ENCODE measurements at regions not wholly inside any gene's neighbourhood (a gene's known extent, or its start where the extent isn't known, plus 50 kb on each side); places are given as distances from the start of the nearest gene placed in this dataset.

DNA sequence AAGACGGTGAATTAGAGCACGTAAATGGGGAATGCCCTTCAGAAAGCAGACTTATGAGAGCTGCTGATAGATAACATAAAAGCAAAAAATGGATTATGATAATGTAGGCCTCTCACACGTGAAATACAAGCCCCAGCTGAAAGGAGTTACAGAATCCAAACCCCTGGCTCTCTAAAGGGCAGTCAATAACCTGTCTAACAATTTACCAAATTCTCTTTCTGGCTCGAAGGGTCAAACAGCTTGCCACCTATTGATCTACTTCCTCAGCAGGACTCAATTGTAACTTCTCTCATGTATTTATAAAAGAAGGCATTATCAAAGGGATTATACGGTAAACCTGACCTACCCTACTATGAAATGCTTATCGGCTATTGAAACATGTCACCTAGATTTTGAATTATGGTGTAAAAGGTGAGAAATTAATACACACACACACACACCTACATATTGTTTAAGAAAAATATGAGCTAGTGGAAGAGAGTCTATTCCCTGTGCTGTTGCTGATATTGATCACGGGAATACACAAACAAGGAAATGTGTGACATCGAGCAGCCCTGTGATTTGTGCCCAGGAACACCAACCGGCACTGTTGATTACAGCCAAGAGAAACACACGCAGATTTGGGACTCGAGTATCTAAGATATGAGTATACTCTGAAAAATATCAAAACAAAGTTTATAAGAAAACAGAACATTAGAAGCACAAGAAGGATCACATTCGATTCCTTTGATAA lies 135.6 kb upstream of the NEBL start:
- TF ChIP-seq FOXM1 (IDR thresholded peaks at IDR 0.05; ENCODE audit: borderline replicate concordance, low read depth) (no peak), TAF1 (IDR thresholded peaks at IDR 0.05; ENCODE audit: low read depth) (no peak), CREB1 (IDR thresholded peaks at IDR 0.05; ENCODE audit: low read depth) (no peak), CEBPB (IDR thresholded peaks at IDR 0.05) (no peak), EP300 (IDR thresholded peaks at IDR 0.05; ENCODE audit: borderline replicate concordance) (no peak), YY1 (IDR thresholded peaks at IDR 0.05; ENCODE audit: low read depth) (no peak), RAD21 (IDR thresholded peaks at IDR 0.05; ENCODE audit: low read depth) (no peak), TEAD4 (IDR thresholded peaks at IDR 0.05) (no peak), TCF12 (IDR thresholded peaks at IDR 0.05; ENCODE audit: low read depth) (no peak), EGR1 (IDR thresholded peaks at IDR 0.05) (no peak)
- TF ChIP-seq, protein P1, sequence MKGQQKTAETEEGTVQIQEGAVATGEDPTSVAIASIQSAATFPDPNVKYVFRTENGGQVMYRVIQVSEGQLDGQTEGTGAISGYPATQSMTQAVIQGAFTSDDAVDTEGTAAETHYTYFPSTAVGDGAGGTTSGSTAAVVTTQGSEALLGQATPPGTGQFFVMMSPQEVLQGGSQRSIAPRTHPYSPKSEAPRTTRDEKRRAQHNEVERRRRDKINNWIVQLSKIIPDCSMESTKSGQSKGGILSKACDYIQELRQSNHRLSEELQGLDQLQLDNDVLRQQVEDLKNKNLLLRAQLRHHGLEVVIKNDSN (IDR thresholded peaks at IDR 0.05) = no peak

DNA sequence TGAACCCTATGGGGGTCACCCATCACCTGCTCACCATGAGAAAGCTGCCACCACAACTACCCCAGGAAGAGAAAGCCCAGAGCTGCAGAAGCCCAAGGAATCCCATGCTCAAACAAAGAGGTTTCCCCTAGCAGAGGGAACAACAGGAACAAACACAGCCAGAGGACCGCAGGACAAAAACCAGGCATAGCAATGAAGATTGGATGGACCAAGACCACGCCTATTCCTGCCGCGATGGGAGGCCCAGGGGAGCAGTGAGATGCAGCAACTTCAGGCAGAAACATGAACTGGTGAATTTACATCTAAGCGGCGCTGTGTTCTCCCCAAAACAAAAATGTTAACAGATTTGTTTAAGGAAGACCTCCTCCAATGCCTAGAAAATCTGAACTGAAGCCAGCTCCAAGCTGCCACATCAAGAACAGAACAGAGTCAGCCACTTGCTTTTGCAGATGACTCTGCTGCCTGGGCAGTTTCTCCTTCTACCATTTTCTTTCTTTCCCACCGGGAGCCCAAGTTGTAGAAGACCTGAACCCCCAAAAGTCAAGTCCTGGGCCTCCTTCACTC lies 134.2 kb upstream of the NEBL start:
- TF ChIP-seq TEAD4 (IDR thresholded peaks at IDR 0.05) = no peak
- TF ChIP-seq CREB1 (IDR thresholded peaks at IDR 0.05; ENCODE audit: low read depth) = no peak
- TF ChIP-seq RAD21 (IDR thresholded peaks at IDR 0.05; ENCODE audit: low read depth) = no peak
- TF ChIP-seq CEBPB (IDR thresholded peaks at IDR 0.05) = no peak
- TF ChIP-seq YY1 (IDR thresholded peaks at IDR 0.05; ENCODE audit: low read depth) = no peak
- TF ChIP-seq EGR1 (IDR thresholded peaks at IDR 0.05) = no peak
- TF ChIP-seq FOXM1 (IDR thresholded peaks at IDR 0.05; ENCODE audit: borderline replicate concordance, low read depth) = no peak
- TF ChIP-seq, protein P2, sequence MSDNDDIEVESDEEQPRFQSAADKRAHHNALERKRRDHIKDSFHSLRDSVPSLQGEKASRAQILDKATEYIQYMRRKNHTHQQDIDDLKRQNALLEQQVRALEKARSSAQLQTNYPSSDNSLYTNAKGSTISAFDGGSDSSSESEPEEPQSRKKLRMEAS (IDR thresholded peaks at IDR 0.05) = no peak
- no peak for TF ChIP-seq TCF12 (IDR thresholded peaks at IDR 0.05; ENCODE audit: low read depth)
- no peak for TF ChIP-seq EP300 (IDR thresholded peaks at IDR 0.05; ENCODE audit: borderline replicate concordance)
- TF ChIP-seq, protein P1 (IDR thresholded peaks at IDR 0.05) = no peak
- no peak for TF ChIP-seq TAF1 (IDR thresholded peaks at IDR 0.05; ENCODE audit: low read depth)
- no peak for TF ChIP-seq NFIC (IDR thresholded peaks at IDR 0.05)
- TF ChIP-seq ZBTB7A (IDR thresholded peaks at IDR 0.05; ENCODE audit: low read depth) = no peak
- TF ChIP-seq, protein P3, sequence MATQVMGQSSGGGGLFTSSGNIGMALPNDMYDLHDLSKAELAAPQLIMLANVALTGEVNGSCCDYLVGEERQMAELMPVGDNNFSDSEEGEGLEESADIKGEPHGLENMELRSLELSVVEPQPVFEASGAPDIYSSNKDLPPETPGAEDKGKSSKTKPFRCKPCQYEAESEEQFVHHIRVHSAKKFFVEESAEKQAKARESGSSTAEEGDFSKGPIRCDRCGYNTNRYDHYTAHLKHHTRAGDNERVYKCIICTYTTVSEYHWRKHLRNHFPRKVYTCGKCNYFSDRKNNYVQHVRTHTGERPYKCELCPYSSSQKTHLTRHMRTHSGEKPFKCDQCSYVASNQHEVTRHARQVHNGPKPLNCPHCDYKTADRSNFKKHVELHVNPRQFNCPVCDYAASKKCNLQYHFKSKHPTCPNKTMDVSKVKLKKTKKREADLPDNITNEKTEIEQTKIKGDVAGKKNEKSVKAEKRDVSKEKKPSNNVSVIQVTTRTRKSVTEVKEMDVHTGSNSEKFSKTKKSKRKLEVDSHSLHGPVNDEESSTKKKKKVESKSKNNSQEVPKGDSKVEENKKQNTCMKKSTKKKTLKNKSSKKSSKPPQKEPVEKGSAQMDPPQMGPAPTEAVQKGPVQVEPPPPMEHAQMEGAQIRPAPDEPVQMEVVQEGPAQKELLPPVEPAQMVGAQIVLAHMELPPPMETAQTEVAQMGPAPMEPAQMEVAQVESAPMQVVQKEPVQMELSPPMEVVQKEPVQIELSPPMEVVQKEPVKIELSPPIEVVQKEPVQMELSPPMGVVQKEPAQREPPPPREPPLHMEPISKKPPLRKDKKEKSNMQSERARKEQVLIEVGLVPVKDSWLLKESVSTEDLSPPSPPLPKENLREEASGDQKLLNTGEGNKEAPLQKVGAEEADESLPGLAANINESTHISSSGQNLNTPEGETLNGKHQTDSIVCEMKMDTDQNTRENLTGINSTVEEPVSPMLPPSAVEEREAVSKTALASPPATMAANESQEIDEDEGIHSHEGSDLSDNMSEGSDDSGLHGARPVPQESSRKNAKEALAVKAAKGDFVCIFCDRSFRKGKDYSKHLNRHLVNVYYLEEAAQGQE (IDR thresholded peaks at IDR 0.05; ENCODE audit: low read depth) = no peak

DNA sequence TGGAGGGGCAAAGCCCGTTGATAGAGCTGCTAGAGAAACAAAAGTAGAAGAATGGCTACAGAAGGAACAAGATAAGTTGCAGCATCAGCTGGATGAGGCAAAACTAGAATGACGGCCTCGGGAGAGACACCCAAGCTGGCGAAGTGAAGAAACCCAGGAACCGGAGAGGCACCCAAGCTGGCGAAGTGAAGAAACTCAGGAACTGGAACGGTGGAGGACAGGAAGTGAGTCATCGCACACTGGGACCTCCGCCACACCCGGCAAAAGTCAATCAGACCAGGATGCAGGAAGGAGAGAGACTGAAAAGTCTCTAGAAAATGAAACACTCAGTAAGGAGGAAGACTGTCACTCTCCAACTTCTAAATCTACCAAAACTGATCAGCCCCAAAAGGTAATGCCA lies 133.0 kb upstream of the NEBL start:
- TF ChIP-seq YY1 (IDR thresholded peaks at IDR 0.05; ENCODE audit: low read depth) (no peak), TEAD4 (IDR thresholded peaks at IDR 0.05) (no peak), EP300 (IDR thresholded peaks at IDR 0.05; ENCODE audit: borderline replicate concordance) (no peak), FOXM1 (IDR thresholded peaks at IDR 0.05; ENCODE audit: borderline replicate concordance, low read depth) (no peak), TCF12 (IDR thresholded peaks at IDR 0.05; ENCODE audit: low read depth) (no peak), CEBPB (IDR thresholded peaks at IDR 0.05) (no peak)
- TF ChIP-seq, protein P2 (IDR thresholded peaks at IDR 0.05) = no peak

DNA sequence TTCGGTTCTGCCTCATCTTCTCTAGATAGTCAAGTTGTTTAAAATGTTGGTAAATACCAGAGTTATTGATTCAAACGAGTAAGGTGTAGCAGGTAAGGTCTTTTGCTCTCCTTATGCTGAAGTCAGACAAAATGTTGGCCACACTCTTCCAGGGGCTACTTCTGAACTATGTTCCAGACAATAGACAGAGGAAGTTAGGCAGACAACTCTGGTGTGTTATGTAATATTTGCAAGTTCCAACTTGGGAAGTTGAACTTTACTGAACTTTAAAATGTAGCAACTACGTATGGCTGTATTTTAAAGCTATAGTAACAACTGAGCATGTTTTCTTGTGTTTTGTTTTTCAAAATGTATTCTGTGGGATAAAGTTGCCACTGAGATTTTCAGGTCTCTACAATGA lies 125.7 kb upstream of the NEBL start:
- no peak for TF ChIP-seq TCF12 (IDR thresholded peaks at IDR 0.05; ENCODE audit: low read depth)
- no peak for TF ChIP-seq TEAD4 (IDR thresholded peaks at IDR 0.05)
- no peak for TF ChIP-seq YY1 (IDR thresholded peaks at IDR 0.05; ENCODE audit: low read depth)
- TF ChIP-seq, protein P2 (IDR thresholded peaks at IDR 0.05) = no peak
- TF ChIP-seq ZBTB7A (IDR thresholded peaks at IDR 0.05; ENCODE audit: low read depth) = no peak
- TF ChIP-seq CEBPB (IDR thresholded peaks at IDR 0.05) = no peak
- TF ChIP-seq, protein P3 (IDR thresholded peaks at IDR 0.05; ENCODE audit: low read depth) = no peak
- no peak for TF ChIP-seq NFIC (IDR thresholded peaks at IDR 0.05)
- no peak for TF ChIP-seq FOXM1 (IDR thresholded peaks at IDR 0.05; ENCODE audit: borderline replicate concordance, low read depth)
- no peak for TF ChIP-seq EGR1 (IDR thresholded peaks at IDR 0.05)
- TF ChIP-seq CREB1 (IDR thresholded peaks at IDR 0.05; ENCODE audit: low read depth) = no peak
- no peak for TF ChIP-seq TAF1 (IDR thresholded peaks at IDR 0.05; ENCODE audit: low read depth)
- no peak for TF ChIP-seq EP300 (IDR thresholded peaks at IDR 0.05; ENCODE audit: borderline replicate concordance)
- no peak for TF ChIP-seq RAD21 (IDR thresholded peaks at IDR 0.05; ENCODE audit: low read depth)
- TF ChIP-seq, protein P1 (IDR thresholded peaks at IDR 0.05) = no peak

Measured in Ishikawa (cell line).